ENCODE measurements at regions not wholly inside any gene's neighbourhood (a gene's known extent, or its start where the extent isn't known, plus 50 kb on each side); places are given as distances from the start of the nearest gene placed in this dataset.

GRCh38 chr2:180205621-180206235 lies 198.6 kb upstream of the CWC22 start:
- no peak for TF ChIP-seq POU2F2 (IDR thresholded peaks at IDR 0.05; ENCODE audit: low read depth, low read length)
- TF ChIP-seq POLR2AphosphoS5 (IDR thresholded peaks at IDR 0.05; ENCODE audit: low read depth, low read length): no peak
- TF ChIP-seq POLR2A (IDR thresholded peaks at IDR 0.05; ENCODE audit: low read depth, low read length): no peak
- no peak for TF ChIP-seq PAX5 (IDR thresholded peaks at IDR 0.05; ENCODE audit: insufficient read depth, low read length, severe bottlenecking)
- no peak for TF ChIP-seq TAF1 (IDR thresholded peaks at IDR 0.05; ENCODE audit: low read depth, low read length)
- TF ChIP-seq SPI1 (IDR thresholded peaks at IDR 0.05; ENCODE audit: low read depth, low read length): no peak
- FAIRE-seq (no peak), DNase-seq (ENCODE audit: insufficient read length, low spot score) (no peak)

- DNase-seq (ENCODE audit: insufficient read length, low spot score) (no peak), FAIRE-seq (no peak)
- no peak for TF ChIP-seq POU2F2 (IDR thresholded peaks at IDR 0.05; ENCODE audit: low read depth, low read length)
- TF ChIP-seq TAF1 (IDR thresholded peaks at IDR 0.05; ENCODE audit: low read depth, low read length): no peak
- no peak for TF ChIP-seq PAX5 (IDR thresholded peaks at IDR 0.05; ENCODE audit: insufficient read depth, low read length, severe bottlenecking)
- TF ChIP-seq POLR2AphosphoS5 (IDR thresholded peaks at IDR 0.05; ENCODE audit: low read depth, low read length): no peak
- TF ChIP-seq SPI1 (IDR thresholded peaks at IDR 0.05; ENCODE audit: low read depth, low read length): no peak
- no peak for TF ChIP-seq POLR2A (IDR thresholded peaks at IDR 0.05; ENCODE audit: low read depth, low read length)
Observed at GRCh38 chr2:180203972-180204371, 196.9 kb upstream of the CWC22 start.

- FAIRE-seq: no peak
Observed at GRCh38 chr2:180202467-180202951, 195.4 kb upstream of the CWC22 start.

GRCh38 chr2:180196419-180196977 lies 189.4 kb upstream of the CWC22 start:
- TF ChIP-seq POLR2AphosphoS5 (IDR thresholded peaks at IDR 0.05; ENCODE audit: low read depth, low read length) (no peak), SPI1 (IDR thresholded peaks at IDR 0.05; ENCODE audit: low read depth, low read length) (no peak)
- DNase-seq (ENCODE audit: insufficient read length, low spot score): no peak
- no peak for FAIRE-seq

More at GRCh38 chr2:180202467-180202951, 195.4 kb upstream of the CWC22 start:
- TF ChIP-seq SPI1 (IDR thresholded peaks at IDR 0.05; ENCODE audit: low read depth, low read length): no peak
- TF ChIP-seq POU2F2 (IDR thresholded peaks at IDR 0.05; ENCODE audit: low read depth, low read length): no peak
- TF ChIP-seq POLR2A (IDR thresholded peaks at IDR 0.05; ENCODE audit: low read depth, low read length): no peak
- TF ChIP-seq POLR2AphosphoS5 (IDR thresholded peaks at IDR 0.05; ENCODE audit: low read depth, low read length): no peak
- no peak for TF ChIP-seq TAF1 (IDR thresholded peaks at IDR 0.05; ENCODE audit: low read depth, low read length)
- TF ChIP-seq PAX5 (IDR thresholded peaks at IDR 0.05; ENCODE audit: insufficient read depth, low read length, severe bottlenecking): no peak
- no peak for DNase-seq (ENCODE audit: insufficient read length, low spot score)

- FAIRE-seq (no peak), DNase-seq (ENCODE audit: insufficient read length, low spot score) (no peak)
- TF ChIP-seq SPI1 (IDR thresholded peaks at IDR 0.05; ENCODE audit: low read depth, low read length) (no peak), POU2F2 (IDR thresholded peaks at IDR 0.05; ENCODE audit: low read depth, low read length) (no peak), POLR2AphosphoS5 (IDR thresholded peaks at IDR 0.05; ENCODE audit: low read depth, low read length) (no peak), TAF1 (IDR thresholded peaks at IDR 0.05; ENCODE audit: low read depth, low read length) (no peak), PAX5 (IDR thresholded peaks at IDR 0.05; ENCODE audit: insufficient read depth, low read length, severe bottlenecking) (no peak), POLR2A (IDR thresholded peaks at IDR 0.05; ENCODE audit: low read depth, low read length) (no peak)
Observed at GRCh38 chr2:180195847-180196246, 188.8 kb upstream of the CWC22 start.

GRCh38 chr2:180191432-180192124 lies 184.5 kb upstream of the CWC22 start:
- TF ChIP-seq POLR2AphosphoS5 (IDR thresholded peaks at IDR 0.05; ENCODE audit: low read depth, low read length): no peak
- no peak for TF ChIP-seq PAX5 (IDR thresholded peaks at IDR 0.05; ENCODE audit: insufficient read depth, low read length, severe bottlenecking)
- no peak for TF ChIP-seq POLR2A (IDR thresholded peaks at IDR 0.05; ENCODE audit: low read depth, low read length)
- TF ChIP-seq POU2F2 (IDR thresholded peaks at IDR 0.05; ENCODE audit: low read depth, low read length): no peak
- TF ChIP-seq TAF1 (IDR thresholded peaks at IDR 0.05; ENCODE audit: low read depth, low read length): no peak
- no peak for TF ChIP-seq SPI1 (IDR thresholded peaks at IDR 0.05; ENCODE audit: low read depth, low read length)
- DNase-seq (ENCODE audit: insufficient read length, low spot score) (no peak), FAIRE-seq (no peak)

- no peak for FAIRE-seq
- DNase-seq (ENCODE audit: insufficient read length, low spot score): no peak
- TF ChIP-seq POLR2AphosphoS5 (IDR thresholded peaks at IDR 0.05; ENCODE audit: low read depth, low read length) (no peak), POLR2A (IDR thresholded peaks at IDR 0.05; ENCODE audit: low read depth, low read length) (no peak), TAF1 (IDR thresholded peaks at IDR 0.05; ENCODE audit: low read depth, low read length) (no peak), PAX5 (IDR thresholded peaks at IDR 0.05; ENCODE audit: insufficient read depth, low read length, severe bottlenecking) (no peak), POU2F2 (IDR thresholded peaks at IDR 0.05; ENCODE audit: low read depth, low read length) (no peak), SPI1 (IDR thresholded peaks at IDR 0.05; ENCODE audit: low read depth, low read length) (no peak)
Observed at GRCh38 chr2:180190851-180191250, 183.8 kb upstream of the CWC22 start.

- TF ChIP-seq TAF1 (IDR thresholded peaks at IDR 0.05; ENCODE audit: low read depth, low read length): no peak
- TF ChIP-seq POU2F2 (IDR thresholded peaks at IDR 0.05; ENCODE audit: low read depth, low read length): no peak
- no peak for TF ChIP-seq POLR2AphosphoS5 (IDR thresholded peaks at IDR 0.05; ENCODE audit: low read depth, low read length)
- TF ChIP-seq PAX5 (IDR thresholded peaks at IDR 0.05; ENCODE audit: insufficient read depth, low read length, severe bottlenecking): no peak
- TF ChIP-seq SPI1 (IDR thresholded peaks at IDR 0.05; ENCODE audit: low read depth, low read length): no peak
- DNase-seq (ENCODE audit: insufficient read length, low spot score) (no peak), FAIRE-seq (no peak)
Observed at GRCh38 chr2:180187611-180188010, 180.5 kb upstream of the CWC22 start.

- TF ChIP-seq POU2F2 (IDR thresholded peaks at IDR 0.05; ENCODE audit: low read depth, low read length): no peak
- TF ChIP-seq SPI1 (IDR thresholded peaks at IDR 0.05; ENCODE audit: low read depth, low read length): no peak
- no peak for TF ChIP-seq PAX5 (IDR thresholded peaks at IDR 0.05; ENCODE audit: insufficient read depth, low read length, severe bottlenecking)
- no peak for TF ChIP-seq POLR2AphosphoS5 (IDR thresholded peaks at IDR 0.05; ENCODE audit: low read depth, low read length)
- no peak for TF ChIP-seq TAF1 (IDR thresholded peaks at IDR 0.05; ENCODE audit: low read depth, low read length)
- TF ChIP-seq POLR2A (IDR thresholded peaks at IDR 0.05; ENCODE audit: low read depth, low read length): no peak
- DNase-seq (ENCODE audit: insufficient read length, low spot score): no peak
- no peak for FAIRE-seq
Observed at GRCh38 chr2:180184506-180184905, 177.4 kb upstream of the CWC22 start.
